Spleen (tissue), 7 donors: ENCODE measurements at regions not wholly inside any gene's neighbourhood (a gene's known extent, or its start where the extent isn't known, plus 50 kb on each side); places are given as distances from the start of the nearest gene placed in this dataset.

Source experiments
- CTCF ChIP-seq, 11 experiments: fragments of 200-600 bp in 7 of 11; fragments of 450-650 bp in 4 of 11; sonication (generic) in 4 of 11; IDR thresholded peaks in 8 of 11; conservative IDR thresholded peaks in 3 of 11; 1 replicate in 7 of 11; 2 replicates in 4 of 11; pipeline versions ENCODE4 v1.4.0 to v1.8.0; 2016 to 2021; ENCODE audit warnings: antibody characterized with exemption in 11 of 11, inconsistent platforms in 4 of 11, mild to moderate bottlenecking in 1 of 11
- POLR2AphosphoS5 ChIP-seq, 3 donors: sonication (generic); formaldehyde crosslinking; IDR thresholded peaks; one replicate each; pipeline ENCODE4 v1.5.1; 2017; ENCODE audit warnings: antibody characterized with exemption in 3 of 3
- donor health status: DM: no; HTN: no; CAD: no; lungs with moderate emphysema.
- donor health status: DM: no; HTN: no; CAD: no.
- donor health status: DM: no; HTN: no; CAD: no.

- TF ChIP-seq CTCF (IDR thresholded peaks at IDR 0.05 in 8 of 11, conservative IDR thresholded peaks at IDR 0.05 in 3 of 11) (no peak), POLR2AphosphoS5 (IDR thresholded peaks at IDR 0.05) (no peak)
Measured at GRCh38 chr2:49811502-49811901, 657.2 kb upstream of the FSHR start.
